K562 (cell line): ENCODE measurements at regions not wholly inside any gene's neighbourhood (a gene's known extent, or its start where the extent isn't known, plus 50 kb on each side); places are given as distances from the start of the nearest gene placed in this dataset.

Source experiments
- DACH1 ChIP-seq: fragments of 450-650 bp; IDR thresholded peaks from 2 replicates; pipeline ENCODE4 v1.6.1; 2018; ENCODE audit not compliant: partially characterized antibody
- HEY1 ChIP-seq: fragments of 250-450 bp; sonication (Bioruptor Pico); IDR thresholded peaks from 2 replicates; pipeline ENCODE4 v1.5.0; 2020; ENCODE audit warnings: mild to moderate bottlenecking, moderate library complexity, borderline replicate concordance
- KDM4B ChIP-seq, 2 experiments: fragments of 450-650 bp in 1 of 2; sonication (generic) in 1 of 2; IDR thresholded peaks; 2 replicates each; pipeline ENCODE4 v1.6.1; 2016 to 2017; ENCODE audit warnings: borderline replicate concordance in 2 of 2, antibody characterized with exemption in 1 of 2, low read depth in 1 of 2, mild to moderate bottlenecking in 1 of 2
- PHF21A ChIP-seq: fragments of 450-650 bp; IDR thresholded peaks from 2 replicates; pipeline ENCODE4 v1.6.1; 2017; ENCODE audit warnings: low read depth, borderline replicate concordance
- ZEB2 ChIP-seq: fragments of 450-650 bp; IDR thresholded peaks from 2 replicates; pipeline ENCODE4 v1.6.1; 2016
- ZNF146 ChIP-seq: IDR thresholded peaks from one replicate; pipeline ENCODE4 v1.6.1; 2018; ENCODE audit warnings: missing compliant biosample characterization; ENCODE audit not compliant: unreplicated experiment
- ZNF224 ChIP-seq: sonication (generic); formaldehyde crosslinking; IDR thresholded peaks from 2 replicates; pipeline ENCODE4 v1.8.0; 2022; ENCODE audit warnings: mild to moderate bottlenecking, missing genetic modification reagents
- TF ChIP-seq, protein P1 (sequence below): sonication (generic); formaldehyde crosslinking; IDR thresholded peaks from 2 replicates; pipeline ENCODE4 v1.4.0; 2020; ENCODE audit warnings: mild to moderate bottlenecking, missing genetic modification reagents
- TF ChIP-seq, protein P2 (sequence below), 2 experiments: fragments of 450-650 bp in 1 of 2; sonication (generic) in 1 of 2; formaldehyde crosslinking in 1 of 2; IDR thresholded peaks; 2 replicates each; pipeline versions ENCODE4 v1.7.1 to v1.9.0; 2016 to 2022; ENCODE audit warnings: inconsistent platforms in 1 of 2, mild to moderate bottlenecking in 1 of 2, missing genetic modification reagents in 1 of 2
- TF ChIP-seq, protein P3 (sequence below): sonication (generic); formaldehyde crosslinking; IDR thresholded peaks from 2 replicates; pipeline ENCODE4 v1.8.0; 2022; ENCODE audit warnings: missing genetic modification reagents, mild to moderate bottlenecking, moderate library complexity, borderline replicate concordance

DNA sequence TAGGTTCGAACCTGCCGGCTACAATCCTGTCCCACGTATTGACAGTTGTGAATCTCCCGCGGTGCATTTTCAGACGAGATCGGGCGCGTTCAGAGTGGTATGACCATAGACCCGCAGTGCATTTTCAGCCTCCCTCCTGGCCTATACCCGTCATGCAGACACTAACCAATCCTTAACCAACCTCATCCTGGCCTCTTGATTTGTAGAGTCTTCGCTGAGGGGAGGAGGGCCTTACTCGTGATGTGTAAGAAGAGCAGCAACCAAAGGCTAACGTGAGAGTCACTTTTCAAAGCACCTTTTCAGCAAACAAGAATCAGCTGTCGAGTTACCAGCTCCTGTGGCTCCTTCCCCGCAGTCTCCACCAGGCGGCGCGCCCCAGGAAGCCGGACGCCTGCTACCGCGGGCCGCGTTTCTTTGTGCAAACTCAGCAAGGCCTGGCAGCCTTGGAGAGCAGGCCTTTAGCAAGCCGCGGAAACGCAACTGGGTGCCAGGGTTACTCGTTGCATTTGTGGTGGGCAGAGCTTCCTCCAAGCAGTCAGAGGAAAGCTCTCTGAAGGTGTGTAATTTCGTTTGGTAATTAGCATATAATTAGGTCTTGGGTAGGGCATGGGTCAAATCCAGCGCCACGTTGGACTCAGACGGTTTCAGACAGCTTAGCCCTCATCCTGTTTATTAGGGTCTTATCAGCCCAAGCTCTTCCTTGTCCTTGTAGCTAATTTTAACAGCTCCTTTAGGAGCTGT lies 139.8 kb downstream of the OR2B2 start (continued):
- TF ChIP-seq DACH1 (peak; percentile 92), ZNF224 (CRISPR knock-in tag) (peak; percentile 35; the same call in 1 of the 2 replicates), HEY1 (CRISPR knock-in tag) (no peak), ZNF146 (CRISPR knock-in tag) (no peak), ZEB2 (peak; percentile 18; the same call in 1 of the 2 replicates), KDM4B (IDR thresholded peaks at IDR 0.05; ENCODE audit: borderline replicate concordance in 2 of 2, low read depth in 1 of 2) (no peak; a peak in 1 of 4 replicates), PHF21A (no peak)
- TF ChIP-seq, protein P1, sequence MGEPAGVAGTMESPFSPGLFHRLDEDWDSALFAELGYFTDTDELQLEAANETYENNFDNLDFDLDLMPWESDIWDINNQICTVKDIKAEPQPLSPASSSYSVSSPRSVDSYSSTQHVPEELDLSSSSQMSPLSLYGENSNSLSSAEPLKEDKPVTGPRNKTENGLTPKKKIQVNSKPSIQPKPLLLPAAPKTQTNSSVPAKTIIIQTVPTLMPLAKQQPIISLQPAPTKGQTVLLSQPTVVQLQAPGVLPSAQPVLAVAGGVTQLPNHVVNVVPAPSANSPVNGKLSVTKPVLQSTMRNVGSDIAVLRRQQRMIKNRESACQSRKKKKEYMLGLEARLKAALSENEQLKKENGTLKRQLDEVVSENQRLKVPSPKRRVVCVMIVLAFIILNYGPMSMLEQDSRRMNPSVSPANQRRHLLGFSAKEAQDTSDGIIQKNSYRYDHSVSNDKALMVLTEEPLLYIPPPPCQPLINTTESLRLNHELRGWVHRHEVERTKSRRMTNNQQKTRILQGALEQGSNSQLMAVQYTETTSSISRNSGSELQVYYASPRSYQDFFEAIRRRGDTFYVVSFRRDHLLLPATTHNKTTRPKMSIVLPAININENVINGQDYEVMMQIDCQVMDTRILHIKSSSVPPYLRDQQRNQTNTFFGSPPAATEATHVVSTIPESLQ (CRISPR knock-in tag), result no peak
- TF ChIP-seq, protein P2, sequence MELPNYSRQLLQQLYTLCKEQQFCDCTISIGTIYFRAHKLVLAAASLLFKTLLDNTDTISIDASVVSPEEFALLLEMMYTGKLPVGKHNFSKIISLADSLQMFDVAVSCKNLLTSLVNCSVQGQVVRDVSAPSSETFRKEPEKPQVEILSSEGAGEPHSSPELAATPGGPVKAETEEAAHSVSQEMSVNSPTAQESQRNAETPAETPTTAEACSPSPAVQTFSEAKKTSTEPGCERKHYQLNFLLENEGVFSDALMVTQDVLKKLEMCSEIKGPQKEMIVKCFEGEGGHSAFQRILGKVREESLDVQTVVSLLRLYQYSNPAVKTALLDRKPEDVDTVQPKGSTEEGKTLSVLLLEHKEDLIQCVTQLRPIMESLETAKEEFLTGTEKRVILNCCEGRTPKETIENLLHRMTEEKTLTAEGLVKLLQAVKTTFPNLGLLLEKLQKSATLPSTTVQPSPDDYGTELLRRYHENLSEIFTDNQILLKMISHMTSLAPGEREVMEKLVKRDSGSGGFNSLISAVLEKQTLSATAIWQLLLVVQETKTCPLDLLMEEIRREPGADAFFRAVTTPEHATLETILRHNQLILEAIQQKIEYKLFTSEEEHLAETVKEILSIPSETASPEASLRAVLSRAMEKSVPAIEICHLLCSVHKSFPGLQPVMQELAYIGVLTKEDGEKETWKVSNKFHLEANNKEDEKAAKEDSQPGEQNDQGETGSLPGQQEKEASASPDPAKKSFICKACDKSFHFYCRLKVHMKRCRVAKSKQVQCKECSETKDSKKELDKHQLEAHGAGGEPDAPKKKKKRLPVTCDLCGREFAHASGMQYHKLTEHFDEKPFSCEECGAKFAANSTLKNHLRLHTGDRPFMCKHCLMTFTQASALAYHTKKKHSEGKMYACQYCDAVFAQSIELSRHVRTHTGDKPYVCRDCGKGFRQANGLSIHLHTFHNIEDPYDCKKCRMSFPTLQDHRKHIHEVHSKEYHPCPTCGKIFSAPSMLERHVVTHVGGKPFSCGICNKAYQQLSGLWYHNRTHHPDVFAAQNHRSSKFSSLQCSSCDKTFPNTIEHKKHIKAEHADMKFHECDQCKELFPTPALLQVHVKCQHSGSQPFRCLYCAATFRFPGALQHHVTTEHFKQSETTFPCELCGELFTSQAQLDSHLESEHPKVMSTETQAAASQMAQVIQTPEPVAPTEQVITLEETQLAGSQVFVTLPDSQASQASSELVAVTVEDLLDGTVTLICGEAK (IDR thresholded peaks at IDR 0.05), result no peak
- TF ChIP-seq, protein P2 (CRISPR knock-in tag; IDR thresholded peaks at IDR 0.05), result no peak
- TF ChIP-seq, protein P3, sequence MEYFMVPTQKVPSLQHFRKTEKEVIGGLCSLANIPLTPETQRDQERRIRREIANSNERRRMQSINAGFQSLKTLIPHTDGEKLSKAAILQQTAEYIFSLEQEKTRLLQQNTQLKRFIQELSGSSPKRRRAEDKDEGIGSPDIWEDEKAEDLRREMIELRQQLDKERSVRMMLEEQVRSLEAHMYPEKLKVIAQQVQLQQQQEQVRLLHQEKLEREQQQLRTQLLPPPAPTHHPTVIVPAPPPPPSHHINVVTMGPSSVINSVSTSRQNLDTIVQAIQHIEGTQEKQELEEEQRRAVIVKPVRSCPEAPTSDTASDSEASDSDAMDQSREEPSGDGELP (CRISPR knock-in tag), result peak; percentile 99
